PC-3 (cell line): ENCODE measurements at regions not wholly inside any gene's neighbourhood (a gene's known extent, or its start where the extent isn't known, plus 50 kb on each side); places are given as distances from the start of the nearest gene placed in this dataset.

Experiments
- ATAC-seq: fragments of 200-7000 bp; cut with Tn5 transposase; 2 replicates; pipeline ENCODE4 v1.9.1; 2020; ENCODE audit warnings: mild to moderate bottlenecking, moderate library complexity
- BruUV-seq: library from RNA; stranded (reverse); fragments of 400-500 nt; replicated peaks from 2 replicates; lab custom pipeline; 2021; lab: Mats Ljungman, UMichigan
- CTCF ChIA-PET: fragments of 300-600 bp; sonication (Branson Sonifier 250); formaldehyde crosslinking; loops from one replicate; lab custom pipeline; 2022; ENCODE audit warnings: antibody characterized with exemption; lab: Charles Lee
- POLR2A ChIA-PET: fragments of 300-600 bp; sonication (Branson Sonifier 250); formaldehyde crosslinking; loops from one replicate; lab custom pipeline; 2022; ENCODE audit warnings: antibody characterized with exemption; ENCODE audit not compliant: unreplicated experiment; lab: Charles Lee
- DNase-seq: peaks from one replicate; pipeline ENCODE4 v3.0.0-alpha.2; 2015
- H2AFZ ChIP-seq: fragments of 300-600 bp; sonication (generic); 2 replicates; pipeline ENCODE4 v1.6.0; 2016; ENCODE audit warnings: antibody characterized with exemption, low read length
- H3F3A ChIP-seq: fragments of 300-600 bp; sonication (generic); one replicate; pipeline ENCODE4 v1.6.0; 2017; ENCODE audit warnings: antibody characterized with exemption, low read length, control low read depth, mild to moderate bottlenecking; ENCODE audit not compliant: unreplicated experiment
- H3K27ac ChIP-seq: fragments of 300-600 bp; sonication (generic); 2 replicates; pipeline ENCODE4 v1.5.1; 2016; ENCODE audit warnings: mild to moderate bottlenecking, low read length
- H3K27me3 ChIP-seq: fragments of 300-600 bp; sonication (generic); 2 replicates; pipeline ENCODE4 v1.6.1; 2016; ENCODE audit warnings: low read length, mixed read lengths
- H3K36me3 ChIP-seq: fragments of 300-600 bp; sonication (generic); 2 replicates; pipeline ENCODE4 v1.6.1; 2016; ENCODE audit warnings: low read depth, mixed run types, low read length, mixed read lengths
- H3K4me1 ChIP-seq: fragments of 300-600 bp; sonication (generic); 2 replicates; pipeline ENCODE4 v1.5.1; 2016; ENCODE audit warnings: low read length; ENCODE audit not compliant: insufficient read depth
- H3K4me2 ChIP-seq: fragments of 300-600 bp; sonication (generic); 2 replicates; pipeline ENCODE4 v1.6.0; 2016; ENCODE audit warnings: low read length
- H3K4me3 ChIP-seq: fragments of 300-600 bp; sonication (generic); 2 replicates; pipeline ENCODE4 v1.5.1; 2016; ENCODE audit warnings: mild to moderate bottlenecking, low read length, mixed read lengths
- H3K79me2 ChIP-seq: fragments of 300-600 bp; sonication (generic); 2 replicates; pipeline ENCODE4 v1.6.1; 2017; ENCODE audit warnings: low read length, mixed read lengths
- H3K9ac ChIP-seq: fragments of 300-600 bp; sonication (generic); 2 replicates; pipeline ENCODE4 v1.6.0; 2016; ENCODE audit warnings: mild to moderate bottlenecking, low read length
- H3K9me2 ChIP-seq: fragments of 300-600 bp; sonication (generic); replicated peaks from 2 replicates; pipeline ENCODE4 v1.6.1; 2016; ENCODE audit warnings: mixed run types, low read length, mixed read lengths
- H3K9me3 ChIP-seq: fragments of 300-600 bp; sonication (generic); 2 replicates; pipeline ENCODE4 v1.6.1; 2016; ENCODE audit warnings: low read length, mixed read lengths
- H4K20me1 ChIP-seq: fragments of 300-600 bp; sonication (generic); 2 replicates; pipeline ENCODE4 v1.6.1; 2016; ENCODE audit warnings: low read length, mixed read lengths
- CTCF ChIP-seq: fragments of 300-600 bp; sonication (generic); conservative IDR thresholded peaks from 2 replicates; pipeline ENCODE4 v1.5.1; 2017; ENCODE audit warnings: antibody characterized with exemption, low read depth, mild to moderate bottlenecking, low read length
- EZH2 ChIP-seq: fragments of 300-600 bp; sonication (generic); IDR thresholded peaks from one replicate; pipeline ENCODE4 v1.6.1; 2017; ENCODE audit warnings: antibody characterized with exemption, mild to moderate bottlenecking, low read length; ENCODE audit not compliant: unreplicated experiment
- EZH2phosphoT487 ChIP-seq: fragments of 300-600 bp; sonication (generic); IDR thresholded peaks from 2 replicates; pipeline ENCODE4 v1.6.1; 2018; ENCODE audit warnings: mild to moderate bottlenecking, antibody characterized with exemption, low read length, borderline replicate concordance
- intact Hi-C: fragments of 100-400 bp; cut with micrococcal nuclease; formaldehyde crosslinking; loops from 2 replicates; pipeline ENCODE4 v1.9.0; 2023

DNA sequence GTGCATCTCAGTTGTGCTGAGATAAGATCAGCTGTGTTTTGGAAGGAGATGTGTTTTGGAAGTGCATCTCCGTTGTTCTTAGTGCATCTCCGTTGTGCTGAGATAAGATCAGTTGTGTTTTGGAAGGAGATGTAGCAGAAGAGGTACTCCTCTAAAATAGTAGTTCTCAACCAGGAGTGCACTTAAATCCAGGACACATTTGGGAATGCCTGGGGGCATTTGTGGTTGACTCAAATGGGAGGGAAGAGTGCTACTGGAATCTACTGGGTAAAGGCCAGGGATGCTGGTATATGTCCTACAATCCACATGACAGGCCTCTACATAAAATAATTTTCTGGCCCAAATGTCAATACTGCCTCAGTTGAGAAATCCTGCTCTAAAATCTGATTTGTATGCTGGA is 70.8 kb upstream of the CHRDL1 start:
- Histone ChIP-seq H4K20me1 (no peaks in the 10 kb centered on the region), H3K4me1 (no peaks in the 10 kb centered on the region), H2AFZ (no peak overlapping the region), H3K9me2 (no peaks in the 10 kb centered on the region), H3K36me3 (no peaks in the 10 kb centered on the region), H3F3A (no peaks in the 10 kb centered on the region), H3K4me3 (no peak overlapping the region), H3K9me3 (no peaks in the 10 kb centered on the region), H3K4me2 (no peak overlapping the region), H3K9ac (no peak overlapping the region), H3K27ac (no peak overlapping the region), H3K27me3 (no peaks in the 10 kb centered on the region), H3K79me2 (no peaks in the 10 kb centered on the region)
- ChIA-PET CTCF (no interaction called here), POLR2A (no interaction called here)
- ATAC-seq (no peak), DNase-seq (no peak)
- intact Hi-C loops = no loop called here
- no peak for TF ChIP-seq CTCF
- no peak for TF ChIP-seq EZH2phosphoT487
- no TSS peak for BruUV-seq

GRCh38 chrX:110863883-110864282 is 68.3 kb upstream of the CHRDL1 start:
- DNase-seq = no peak
- BruUV-seq = no TSS peak

GRCh38 chrX:110858565-110858964 is 62.9 kb upstream of the CHRDL1 start:
- ChIA-PET POLR2A (no interaction called here), CTCF (no interaction called here)
- no peaks in the 10 kb centered on the region for H3K9me2 ChIP-seq
- no peak overlapping the region for H2AFZ ChIP-seq
- no peaks in the 10 kb centered on the region for H3K9me3 ChIP-seq
- no peak overlapping the region for H3K27ac ChIP-seq
- H3K27me3 ChIP-seq = no peaks in the 10 kb centered on the region
- H3K4me1 ChIP-seq = no peaks in the 10 kb centered on the region
- H3K79me2 ChIP-seq = no peaks in the 10 kb centered on the region
- no TSS peak for BruUV-seq
- ATAC-seq (no peak), DNase-seq (no peak)
- H3F3A ChIP-seq = no peaks in the 10 kb centered on the region
- TF ChIP-seq EZH2phosphoT487 (no peak), CTCF (no peak), EZH2 (no peak)
- H3K36me3 ChIP-seq = no peaks in the 10 kb centered on the region
- H3K9ac ChIP-seq = no peak overlapping the region
- H4K20me1 ChIP-seq = no peaks in the 10 kb centered on the region
- H3K4me2 ChIP-seq = no peak overlapping the region
- intact Hi-C loops = no loop called here
- H3K4me3 ChIP-seq = no peak overlapping the region

More at GRCh38 chrX:110863883-110864282, 68.3 kb upstream of the CHRDL1 start:
- H3K36me3 ChIP-seq = no peaks in the 10 kb centered on the region
- ATAC-seq = no peak
- no peaks in the 10 kb centered on the region for H3K9me2 ChIP-seq
- H2AFZ ChIP-seq = no peak overlapping the region
- no peak overlapping the region for H3K4me2 ChIP-seq
- H3K79me2 ChIP-seq = no peaks in the 10 kb centered on the region
- no peaks in the 10 kb centered on the region for H3F3A ChIP-seq
- ChIA-PET POLR2A (no interaction called here), CTCF (no interaction called here)
- H3K27ac ChIP-seq = no peak overlapping the region
- no peak overlapping the region for H3K4me3 ChIP-seq
- H3K27me3 ChIP-seq = no peaks in the 10 kb centered on the region
- no peak for TF ChIP-seq EZH2phosphoT487
- no peak for TF ChIP-seq EZH2
- TF ChIP-seq CTCF = no peak
- no peaks in the 10 kb centered on the region for H3K9me3 ChIP-seq
- H3K4me1 ChIP-seq = no peaks in the 10 kb centered on the region
- H3K9ac ChIP-seq = no peak overlapping the region
- H4K20me1 ChIP-seq = no peaks in the 10 kb centered on the region
- intact Hi-C loops = no loop called here
